ENCODE measurements at regions not wholly inside any gene's neighbourhood (a gene's known extent, or its start where the extent isn't known, plus 50 kb on each side); places are given as distances from the start of the nearest gene placed in this dataset.

DNA sequence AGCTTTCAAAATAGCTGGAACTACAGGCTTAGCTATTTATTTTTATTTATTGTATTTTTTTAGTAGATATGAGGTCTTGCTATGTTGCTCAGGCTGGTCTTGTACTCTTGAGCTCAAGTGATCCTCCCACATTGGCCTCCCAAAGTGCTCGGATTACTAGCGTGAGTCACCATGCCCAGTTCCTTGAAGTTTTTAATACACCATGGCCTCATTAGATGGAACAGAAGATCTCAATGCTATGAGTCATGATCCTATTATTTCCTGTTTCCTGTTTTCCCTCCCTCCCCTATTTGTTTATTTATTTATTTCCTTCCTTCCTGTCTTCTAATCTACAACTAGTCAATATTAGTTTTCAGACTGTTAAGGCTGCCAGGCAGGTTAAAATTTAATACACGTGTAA lies 309.0 kb downstream of the CMPK2 start:
- DNase-seq, result peak; percentile 30

DNA sequence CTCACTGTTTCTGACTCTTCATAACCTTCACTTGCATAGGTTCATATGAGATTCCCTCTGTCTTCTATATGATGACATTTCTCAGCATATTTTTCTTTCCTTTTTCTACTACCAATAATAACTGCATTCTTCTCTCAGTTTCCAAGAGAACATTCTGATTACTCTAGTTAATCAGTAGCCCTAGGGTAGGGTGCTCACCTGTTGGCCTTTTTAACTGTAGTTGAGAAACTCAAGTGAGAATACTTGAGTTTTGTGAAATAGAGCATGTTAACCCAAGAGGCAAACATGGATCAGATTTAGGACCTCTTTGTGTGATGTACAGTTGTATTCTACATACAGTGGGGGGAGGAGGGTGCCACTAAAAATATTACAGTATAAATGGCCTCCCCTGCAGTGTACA lies 308.0 kb downstream of the CMPK2 start:
- no peak for DNase-seq

- no peak for DNase-seq
Observed at GRCh38 chr2:6562771-6563170, 302.9 kb downstream of the CMPK2 start.

- no peak for DNase-seq
Observed at GRCh38 chr2:6564326-6564725, 301.4 kb downstream of the CMPK2 start.

GRCh38 chr2:6574121-6574520 lies 291.6 kb downstream of the CMPK2 start:
- no peak for DNase-seq

DNA sequence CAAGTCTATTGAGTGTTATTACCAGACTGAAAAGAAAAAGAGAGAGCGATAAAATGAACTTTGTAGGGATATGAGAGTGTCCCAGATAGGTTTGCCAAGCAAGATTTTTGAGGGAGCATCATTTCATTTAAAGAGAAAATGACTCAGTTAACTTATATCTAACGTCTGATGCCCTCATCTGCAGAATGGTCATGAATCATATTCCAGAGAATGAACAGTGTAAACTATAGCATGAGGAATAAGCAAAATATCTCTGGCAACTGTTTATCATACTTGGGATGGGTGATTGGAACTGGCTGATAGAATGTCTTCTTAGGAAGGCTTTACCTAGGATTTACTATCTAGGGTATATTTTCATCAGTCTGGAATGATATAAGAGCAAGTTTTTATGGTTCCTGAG lies 289.4 kb downstream of the CMPK2 start:
- no peak for DNase-seq

DNA sequence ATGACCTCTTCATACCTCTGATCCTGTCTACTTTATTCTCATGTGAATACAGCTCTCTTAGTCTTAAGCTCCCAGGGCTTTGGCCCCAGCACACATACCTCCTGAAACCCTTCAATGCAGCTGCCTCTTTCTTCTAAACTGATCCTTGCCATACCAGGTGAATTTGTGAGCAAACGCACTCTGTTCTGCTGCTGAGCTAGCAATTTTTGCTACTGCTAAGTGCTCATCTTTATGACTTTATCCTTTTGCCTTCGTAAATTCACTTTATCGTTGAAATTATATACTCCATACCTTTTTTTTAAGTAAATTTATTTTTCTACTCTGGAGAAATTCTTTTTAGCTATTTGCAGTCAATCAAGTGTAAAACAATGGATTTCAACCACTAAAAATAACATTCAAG lies 287.7 kb downstream of the CMPK2 start:
- DNase-seq, result no peak

DNA sequence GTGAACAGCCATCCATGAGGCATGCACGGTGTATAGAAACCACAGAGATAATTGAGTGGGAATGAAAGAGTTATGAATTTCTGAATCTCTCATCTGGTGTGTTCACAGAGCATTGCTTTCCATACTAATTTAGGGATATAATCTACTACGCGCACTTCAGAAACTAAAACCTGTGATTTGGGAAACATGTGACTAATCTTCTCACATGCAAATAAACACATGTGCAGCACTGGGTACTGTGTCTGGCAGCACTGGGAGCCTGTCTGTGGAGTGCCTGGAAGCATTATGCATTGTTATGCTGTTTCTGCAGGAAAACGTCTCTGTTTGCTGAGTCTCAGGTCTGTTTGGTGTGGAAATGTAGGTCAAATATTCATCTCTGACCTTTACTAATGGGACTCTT lies 287.3 kb downstream of the CMPK2 start:
- DNase-seq, result no peak

DNA sequence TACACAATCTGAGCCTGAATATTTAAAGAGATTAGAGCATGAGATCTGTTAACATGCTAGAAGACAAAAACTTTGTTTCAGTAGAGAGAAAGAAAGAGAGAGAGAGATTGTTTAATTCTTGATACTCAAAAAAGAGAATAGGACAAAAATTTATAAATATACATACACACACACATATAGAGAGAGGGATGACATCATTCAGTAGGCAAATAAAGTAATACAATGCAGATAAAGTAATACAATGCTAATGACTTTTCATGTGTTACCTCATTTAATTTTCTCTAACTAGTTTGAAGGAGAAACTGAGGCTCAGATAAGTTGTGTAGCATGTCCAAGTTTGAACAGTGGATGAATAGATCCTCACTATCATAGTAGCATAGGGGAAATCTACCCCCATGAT lies 286.4 kb downstream of the CMPK2 start:
- DNase-seq, result no peak

DNA sequence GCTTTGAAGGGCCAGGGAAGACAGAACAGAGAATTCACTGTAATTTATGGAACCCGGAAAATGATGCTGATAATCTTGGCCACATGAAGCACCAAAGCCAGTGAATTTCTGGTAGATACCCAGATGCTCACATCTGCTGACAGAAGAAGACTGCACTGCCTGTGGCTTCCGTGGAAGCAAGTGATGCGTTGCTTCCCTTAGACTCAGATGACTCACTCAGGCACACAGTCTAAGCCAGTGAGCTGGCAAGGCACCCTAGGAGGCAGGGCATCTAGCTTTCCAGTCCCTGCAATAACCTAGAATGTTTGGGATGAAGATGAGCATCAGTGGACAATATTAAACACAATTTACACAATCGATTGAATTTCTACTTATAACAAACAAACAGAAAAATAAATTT lies 284.7 kb downstream of the CMPK2 start:
- DNase-seq, result peak; percentile 49

GRCh38 chr2:6589150-6589549 lies 276.6 kb downstream of the CMPK2 start:
- no peak for DNase-seq

DNA sequence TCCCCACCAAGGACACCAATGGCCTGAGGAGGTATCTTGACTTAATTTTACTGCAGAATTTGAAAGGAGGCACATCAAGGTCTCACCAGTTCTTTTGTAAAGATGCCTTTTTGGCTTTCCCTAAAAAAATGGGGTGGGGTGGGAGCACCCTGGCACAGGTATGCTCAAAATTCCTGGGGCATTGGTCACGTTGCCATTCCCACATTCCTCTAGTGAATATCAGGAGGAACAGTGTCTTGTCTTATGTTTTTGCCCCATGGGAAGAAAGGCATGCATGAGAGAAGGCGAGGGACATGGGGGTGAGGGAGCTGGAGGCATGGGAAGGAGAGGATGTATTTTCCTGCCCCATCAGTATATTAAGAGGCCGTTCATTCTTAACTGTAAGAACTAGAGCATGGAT lies 275.3 kb downstream of the CMPK2 start:
- no peak for DNase-seq

- no peak for DNase-seq
Observed at GRCh38 chr2:6602471-6602870, 263.2 kb downstream of the CMPK2 start.

- no peak for DNase-seq
Observed at GRCh38 chr2:6605836-6606505, 259.7 kb downstream of the CMPK2 start.

DNA sequence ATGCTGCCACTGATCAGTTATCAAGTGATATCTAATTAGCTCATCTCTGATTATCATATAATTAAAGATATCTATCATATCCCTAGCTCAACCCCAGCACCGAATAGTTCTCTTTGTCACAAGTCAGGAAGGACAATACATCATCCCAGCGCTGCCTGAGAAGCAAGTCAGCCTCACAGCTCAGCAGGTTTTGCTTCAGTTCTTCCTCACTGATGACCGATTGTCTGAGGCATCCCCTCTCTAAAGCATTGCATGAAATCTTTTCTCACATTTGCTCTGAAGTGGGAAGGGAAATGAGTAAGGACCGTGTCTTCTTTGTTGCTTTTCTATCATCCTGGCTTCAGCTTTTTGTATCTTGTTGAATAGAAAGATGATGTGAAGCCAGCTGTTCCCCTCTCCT lies 247.9 kb downstream of the CMPK2 start:
- no peak for DNase-seq

DNA sequence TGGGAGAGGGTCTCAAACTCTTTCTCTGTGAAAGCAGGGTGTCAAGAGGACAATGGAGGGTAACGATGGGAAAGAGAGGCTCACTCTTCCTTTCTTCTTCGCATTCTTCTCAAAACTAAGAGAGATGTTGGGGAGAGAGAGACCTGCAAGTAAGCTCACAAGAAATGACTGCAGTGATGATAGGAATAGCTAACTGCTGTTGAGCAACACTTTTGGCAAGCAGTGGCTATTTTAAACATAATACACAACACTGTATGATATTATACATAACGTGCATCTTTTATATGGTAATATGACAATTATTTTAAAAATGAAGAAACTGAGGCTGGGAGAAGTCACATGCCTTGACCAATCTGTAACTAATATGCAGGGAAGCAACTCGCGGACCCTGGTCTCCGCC lies 247.5 kb downstream of the CMPK2 start:
- DNase-seq, result no peak

DNA sequence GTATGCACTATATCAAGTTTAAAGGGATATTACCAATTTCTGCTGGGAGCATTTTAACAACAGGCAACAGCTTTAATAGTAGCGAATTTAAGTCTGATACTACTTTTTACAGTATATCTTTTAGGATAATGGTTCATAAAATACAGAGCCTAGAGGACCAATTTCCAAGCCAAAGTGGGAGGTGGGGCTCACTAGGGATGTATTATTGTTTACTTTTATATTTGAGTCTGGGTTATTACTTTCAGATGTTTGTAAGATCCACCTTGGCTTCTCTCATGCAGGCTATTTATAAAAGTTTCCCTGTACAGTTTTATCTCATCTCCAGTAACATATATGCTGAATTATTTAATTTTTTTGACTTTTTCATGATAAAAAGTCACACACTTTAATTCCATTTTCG lies 242.0 kb downstream of the CMPK2 start:
- no peak for DNase-seq

DNA sequence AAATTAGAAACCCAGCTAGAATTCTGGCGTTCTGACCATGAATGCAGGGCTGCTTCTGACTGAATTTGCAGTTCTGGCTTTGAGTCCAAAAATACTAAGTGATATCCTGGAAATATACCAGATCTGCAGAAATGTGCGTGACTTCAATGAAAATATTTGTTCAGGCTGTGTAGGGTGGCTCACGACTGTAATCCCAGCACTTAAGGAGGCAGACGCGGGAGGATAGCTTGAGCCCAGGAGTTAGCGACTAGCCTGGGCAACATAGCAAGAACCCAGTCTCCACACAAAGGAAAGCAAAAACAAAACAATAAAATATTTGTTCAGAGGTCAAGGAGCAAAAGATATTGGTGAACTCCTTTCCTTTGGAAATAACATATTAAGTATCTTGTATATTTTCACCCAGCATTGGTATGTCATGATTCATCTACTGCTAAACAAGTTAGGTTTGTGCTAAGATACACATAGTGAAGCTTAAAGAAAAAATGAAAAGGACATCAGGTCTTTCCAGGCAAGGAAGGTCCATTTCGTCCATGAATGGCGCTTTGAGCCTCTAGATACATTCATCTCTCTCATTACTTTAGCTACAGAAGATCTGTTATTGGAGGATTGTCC lies 239.2 kb downstream of the CMPK2 start:
- no peak for DNase-seq

GRCh38 chr2:6627316-6627715 lies 238.4 kb downstream of the CMPK2 start:
- no peak for DNase-seq

DNA sequence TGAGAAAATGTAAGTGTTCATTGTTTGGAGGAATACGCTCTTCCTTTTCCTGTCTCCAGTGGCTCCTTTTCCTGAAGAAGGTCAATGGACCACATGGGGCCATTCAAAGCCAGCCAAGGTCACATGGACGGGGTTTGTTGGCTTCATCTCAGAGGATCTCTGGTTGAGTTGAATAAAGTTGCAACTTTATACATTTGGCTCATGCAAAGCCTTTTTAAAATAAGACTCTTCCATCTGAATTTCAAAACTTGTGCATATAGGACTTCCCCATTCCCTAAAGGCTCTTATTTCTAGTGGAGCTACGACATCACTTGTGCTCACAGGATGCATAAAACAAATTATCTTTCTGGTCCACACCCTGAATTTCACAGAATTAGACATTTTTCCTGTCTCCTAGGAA lies 235.5 kb downstream of the CMPK2 start:
- no peak for DNase-seq

DNA sequence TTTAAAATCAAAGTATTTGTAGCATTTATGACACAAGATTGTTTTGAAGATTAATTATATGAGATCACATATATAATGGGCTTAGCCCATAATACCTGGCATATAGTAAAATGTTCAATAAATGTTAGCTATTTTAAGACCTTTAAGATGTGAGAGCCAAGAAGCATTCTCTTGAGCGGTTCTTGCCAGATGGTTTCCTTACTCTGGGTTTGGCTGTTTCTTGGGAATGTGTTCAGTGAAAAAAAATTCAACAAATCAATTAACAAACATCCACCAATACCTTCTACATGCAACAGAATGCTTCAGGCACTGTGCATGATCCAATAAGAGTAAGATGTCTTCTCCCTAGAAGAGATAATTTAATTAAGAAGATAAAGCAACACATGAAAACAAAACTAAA lies 230.4 kb downstream of the CMPK2 start:
- no peak for DNase-seq

DNA sequence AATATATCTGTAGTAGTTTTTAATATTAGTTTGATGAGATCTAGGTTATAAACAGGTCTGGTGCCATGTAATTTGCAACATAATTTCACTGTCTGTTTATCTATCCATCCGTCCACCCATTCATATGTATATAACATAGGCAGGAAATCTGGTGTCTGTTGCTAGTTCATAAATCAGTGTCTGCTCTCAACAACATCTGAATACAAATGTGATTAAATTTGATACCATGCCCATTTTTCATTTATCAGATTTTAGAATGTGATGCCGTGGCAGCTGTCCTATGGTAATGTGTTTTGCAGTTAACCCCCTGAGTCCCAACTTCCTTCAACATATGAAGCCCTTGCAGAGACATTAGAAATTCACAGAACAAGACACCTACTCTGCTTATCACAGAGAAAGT lies 228.4 kb downstream of the CMPK2 start:
- DNase-seq, result no peak

DNA sequence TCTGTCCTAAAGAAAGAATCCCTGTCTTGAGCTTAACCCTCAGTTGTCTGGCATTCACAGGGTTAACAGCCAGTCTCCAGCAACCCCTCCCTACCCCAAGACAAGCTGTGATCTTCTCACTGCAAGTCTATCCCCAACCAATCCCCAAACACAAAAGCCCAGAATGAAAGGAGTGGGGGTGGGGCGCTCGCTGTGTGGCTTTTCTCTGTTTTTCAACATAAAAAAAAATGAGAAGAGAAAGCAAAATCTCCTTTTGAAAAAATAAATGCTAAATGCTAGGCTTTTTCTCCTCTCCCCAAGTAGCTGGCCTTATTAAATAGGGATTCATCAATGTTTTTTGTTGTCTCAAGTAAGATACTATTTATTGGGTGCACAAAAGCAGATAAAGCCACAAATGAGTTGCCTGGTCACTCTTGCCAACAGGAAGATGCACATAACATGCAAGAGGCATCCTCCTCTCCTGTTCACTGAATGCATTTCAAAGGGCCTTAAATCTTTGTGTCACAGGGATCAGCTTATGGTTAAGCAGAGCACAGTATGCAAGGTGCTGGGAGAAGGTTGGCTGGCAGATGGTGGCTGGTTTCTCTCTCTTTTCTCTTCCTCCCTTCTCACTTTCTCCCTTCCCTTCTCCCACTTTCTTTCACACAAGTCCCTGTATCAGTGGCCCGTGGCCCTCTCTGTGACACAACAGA lies 225.6 kb downstream of the CMPK2 start:
- no peak for DNase-seq

DNA sequence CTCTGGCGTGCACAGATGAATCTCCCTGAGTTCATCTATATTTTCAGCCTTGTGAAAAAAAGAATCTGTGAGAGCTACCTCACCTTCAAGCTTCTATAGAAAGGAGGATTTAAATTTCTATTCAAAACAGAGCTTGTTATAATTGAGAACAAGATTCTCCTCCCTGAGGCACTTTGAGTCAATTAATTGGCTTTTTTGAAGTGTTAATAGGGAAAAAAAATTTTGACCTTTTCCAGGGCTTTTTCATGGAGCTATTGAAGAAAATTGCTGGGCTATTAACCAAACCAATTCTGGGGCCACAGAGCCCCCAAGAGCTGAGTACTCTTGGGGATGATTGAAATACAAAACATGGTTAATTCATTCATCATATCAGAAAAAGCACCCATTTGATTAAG lies 225.1 kb downstream of the CMPK2 start:
- no peak for DNase-seq

DNA sequence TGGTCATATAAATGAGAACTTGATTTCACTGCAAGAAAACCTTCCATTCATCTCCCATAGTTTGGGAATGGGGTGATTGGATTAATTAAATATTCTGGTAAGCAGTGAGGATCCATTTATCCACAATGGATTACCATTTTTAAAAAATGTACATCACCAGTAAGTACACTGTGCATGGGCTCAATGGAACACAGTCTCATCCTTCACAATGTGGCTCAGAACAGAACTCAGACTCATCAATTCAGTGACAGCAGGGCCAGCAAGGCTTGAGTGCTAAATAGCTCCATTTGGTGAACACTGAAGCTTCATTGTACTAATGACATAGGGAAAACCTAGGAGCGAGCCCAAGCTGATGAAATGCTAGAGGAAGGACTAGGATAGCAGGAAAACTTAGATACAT lies 223.8 kb downstream of the CMPK2 start:
- DNase-seq, result no peak

All from kidney glomerular epithelial cell (primary cell).